ELR (cell line): ENCODE measurements at regions not wholly inside any gene's neighbourhood (a gene's known extent, or its start where the extent isn't known, plus 50 kb on each side); places are given as distances from the start of the nearest gene placed in this dataset.

Source experiments
- DNase-seq: peaks from one replicate; pipeline ENCODE4 v3.0.0-alpha.2; 2015; ENCODE audit warnings: low read depth

DNA sequence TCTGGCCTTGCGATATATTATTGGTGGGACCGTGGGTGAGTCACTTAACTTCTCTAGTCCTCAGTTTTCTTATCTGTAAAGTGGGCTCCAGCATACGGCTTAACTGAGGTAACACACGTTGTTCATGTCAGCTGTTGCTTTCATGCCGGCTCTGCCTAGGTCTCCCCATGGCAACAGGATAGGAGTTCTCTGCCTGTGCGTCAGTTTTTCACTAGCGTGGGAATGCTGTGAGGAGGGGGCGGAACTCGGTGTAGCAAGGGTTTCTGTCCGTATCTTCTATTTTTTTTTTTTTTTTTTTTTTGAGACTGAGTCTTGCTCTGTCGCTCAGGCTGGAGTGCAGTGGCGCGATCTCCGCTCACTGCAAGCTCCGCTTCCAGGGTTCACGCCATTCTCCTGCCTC is 758.5 kb upstream of the RBFOX1 start:
- DNase-seq: no peak

DNA sequence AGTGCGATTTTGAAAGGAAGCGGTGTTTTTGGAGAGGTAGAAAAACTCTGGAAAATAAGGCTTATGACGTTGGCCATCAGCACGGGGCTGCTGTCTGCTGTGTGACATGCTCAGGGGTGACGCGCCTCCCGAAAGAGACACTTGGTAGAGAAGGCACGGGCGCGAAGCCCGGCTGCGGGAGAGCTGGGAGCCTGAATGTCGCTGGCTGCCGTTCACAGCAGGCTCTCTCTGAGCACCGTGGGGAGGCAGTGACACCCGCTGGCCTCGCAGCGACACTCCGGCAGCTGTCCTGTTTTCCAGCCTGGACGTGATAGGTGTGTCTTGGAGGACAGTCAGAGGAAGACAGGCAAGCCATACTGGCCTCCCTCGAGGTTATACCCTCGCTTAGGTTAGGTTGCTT is 759.1 kb upstream of the RBFOX1 start:
- no peak for DNase-seq

DNA sequence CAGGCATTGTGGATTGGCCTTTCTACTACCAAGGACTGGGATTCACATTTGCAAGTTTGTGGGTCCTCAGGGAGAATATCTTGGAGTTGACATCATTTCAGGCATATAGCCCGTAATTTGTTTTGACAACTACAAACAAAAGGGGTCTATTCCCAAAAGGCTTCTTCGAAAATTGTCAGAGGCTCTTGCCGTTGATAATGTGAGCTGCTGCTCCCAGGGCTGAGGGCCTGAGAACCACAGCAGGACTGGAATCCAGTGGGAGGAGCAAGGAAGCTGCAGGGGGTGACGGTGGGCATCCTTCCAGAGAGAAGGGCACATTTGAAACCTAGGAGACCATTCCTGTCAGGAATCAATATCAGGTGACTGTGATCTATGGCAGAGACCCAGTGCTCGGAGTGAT is 761.6 kb upstream of the RBFOX1 start:
- no peak for DNase-seq

DNA sequence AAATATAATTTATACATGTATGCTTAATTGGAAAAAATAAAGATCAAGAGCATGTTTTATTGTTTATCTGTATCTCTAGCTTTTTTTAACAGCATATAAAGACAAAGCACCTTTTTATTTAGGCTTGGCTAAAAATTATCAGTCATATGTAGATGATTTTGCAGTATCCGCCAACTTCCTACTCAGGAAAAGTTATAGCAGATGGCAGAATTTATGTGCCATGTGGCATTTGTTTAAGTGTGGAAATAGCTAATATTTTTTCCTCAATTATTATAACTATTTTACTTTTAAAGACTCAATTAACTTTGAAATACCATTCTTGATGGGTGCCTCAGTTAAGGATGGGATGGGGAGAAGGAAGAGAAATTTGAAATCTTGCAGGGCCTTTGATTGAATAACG is 762.1 kb upstream of the RBFOX1 start:
- DNase-seq: no peak

DNA sequence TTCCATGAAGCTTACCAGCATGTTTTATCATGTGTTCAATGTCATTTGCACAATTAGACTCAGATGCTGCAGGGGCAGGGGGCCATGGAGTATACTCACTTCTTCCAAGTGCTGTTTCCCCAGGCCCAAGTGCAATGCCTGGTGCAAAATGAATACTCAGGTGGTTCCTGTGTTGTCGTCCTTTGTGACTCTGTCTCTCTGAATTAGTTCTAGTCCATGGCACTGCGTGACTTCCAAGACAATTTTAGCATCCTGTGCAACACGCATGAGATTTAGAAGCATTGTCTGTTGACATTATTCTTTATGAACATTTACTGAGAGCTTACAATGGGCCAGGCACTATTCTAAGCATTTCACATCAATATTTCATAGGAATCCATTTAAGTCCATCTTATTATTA is 769.7 kb upstream of the RBFOX1 start:
- no peak for DNase-seq

DNA sequence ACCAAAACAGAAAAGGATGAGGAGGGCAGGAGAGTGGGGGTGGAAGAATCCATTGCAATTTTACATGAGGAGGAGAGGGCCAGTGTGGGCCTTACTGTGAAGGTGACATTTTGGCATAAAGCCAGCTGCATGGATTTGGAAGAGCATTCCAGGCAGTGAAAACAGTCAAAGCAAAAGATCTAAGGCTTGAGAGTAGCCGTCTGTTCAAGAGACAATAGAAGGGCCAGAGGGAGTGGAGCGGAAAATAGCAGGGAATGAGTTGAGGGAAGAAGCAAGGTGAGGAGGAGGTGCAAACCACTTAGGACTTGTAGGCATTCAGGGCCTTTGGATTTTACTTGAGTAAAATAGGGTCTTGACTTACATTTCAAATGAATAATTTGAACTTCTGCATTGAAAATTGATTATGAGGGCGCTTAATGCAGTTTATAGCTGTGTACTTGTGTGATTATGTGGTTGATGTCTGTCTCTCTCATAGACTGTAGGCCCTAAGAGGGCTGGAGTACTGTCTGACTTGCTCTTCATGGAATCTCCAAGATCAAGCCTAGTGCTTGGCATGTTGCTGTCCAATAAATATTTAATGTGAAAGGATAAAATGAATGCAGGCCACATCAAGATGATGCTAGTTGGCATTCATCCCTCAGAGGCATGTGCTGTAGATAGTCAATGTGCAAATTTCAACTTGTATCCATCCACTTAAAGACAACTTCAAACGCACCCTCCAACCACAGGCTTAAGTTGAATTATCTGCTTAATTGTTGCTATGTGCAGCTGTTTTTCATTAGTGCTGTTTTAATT is 772.1 kb upstream of the RBFOX1 start:
- no peak for DNase-seq

DNA sequence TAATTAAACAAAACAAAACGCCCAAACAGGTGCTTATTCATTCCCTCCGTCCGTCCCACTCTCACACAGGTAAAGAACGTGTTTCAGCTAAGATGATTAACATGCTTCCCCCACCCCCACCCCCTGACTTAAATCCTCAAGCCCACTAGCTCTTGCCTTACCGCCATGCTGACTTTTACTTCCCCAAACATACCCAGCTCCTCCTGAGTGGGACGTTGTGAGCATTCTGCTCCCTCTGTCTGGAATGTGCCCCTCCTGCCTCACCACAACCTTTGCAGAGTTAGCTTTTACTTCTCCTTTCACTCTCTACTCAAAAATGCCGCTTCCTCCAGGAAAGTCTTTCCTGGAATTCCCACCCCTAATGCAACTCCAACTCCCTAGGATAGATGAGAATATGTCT is 774.0 kb upstream of the RBFOX1 start:
- no peak for DNase-seq

DNA sequence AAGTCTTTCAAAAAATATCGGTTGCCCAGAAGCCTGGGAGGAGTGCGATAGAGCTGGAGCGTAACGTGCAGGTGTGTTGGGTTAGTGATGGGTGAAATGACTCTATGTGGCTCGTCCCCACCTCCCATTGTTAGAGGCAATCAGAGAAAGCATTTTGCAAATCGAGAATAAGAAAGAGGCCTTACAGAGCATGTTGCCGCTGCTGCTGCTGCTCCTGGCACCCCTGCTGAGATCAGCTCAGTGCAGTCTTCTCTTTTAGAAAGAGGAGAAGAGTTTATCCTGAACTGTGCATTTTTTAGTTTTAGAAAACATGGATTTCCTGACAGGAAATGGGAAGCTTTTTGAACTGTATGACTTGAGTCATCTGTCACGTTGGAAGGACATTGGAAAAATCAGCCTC is 774.5 kb upstream of the RBFOX1 start:
- DNase-seq: no peak

DNA sequence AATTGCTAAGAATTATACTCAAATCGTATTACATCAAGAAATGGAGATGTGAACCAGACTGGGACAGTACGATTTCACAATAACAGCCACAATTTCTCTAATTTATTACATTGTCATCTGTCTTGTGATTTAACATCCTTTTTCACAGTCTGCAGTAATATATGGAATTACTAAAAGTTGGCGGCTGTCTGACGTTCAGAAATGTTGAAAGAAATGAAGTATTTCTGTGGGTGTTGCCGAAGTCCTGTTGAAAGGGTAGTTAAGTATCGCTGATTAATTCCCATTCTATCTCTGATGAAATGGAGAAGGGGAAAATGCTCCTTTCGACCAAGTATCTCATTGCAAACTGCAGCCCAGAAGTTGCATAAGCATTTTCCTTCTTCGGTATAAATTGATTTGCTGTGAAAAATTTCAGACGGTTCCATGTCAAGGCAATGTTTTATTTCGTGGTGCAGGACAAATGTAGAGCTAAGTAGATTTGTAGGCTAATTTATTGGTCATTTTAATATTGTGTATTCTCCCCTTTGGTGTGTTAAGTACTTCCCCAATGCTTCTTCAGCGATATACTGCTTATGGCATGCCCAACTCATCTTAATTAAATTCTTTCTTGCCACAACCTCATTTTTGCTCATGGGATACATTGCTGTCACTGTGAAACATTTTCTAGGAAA is 775.2 kb upstream of the RBFOX1 start:
- no peak for DNase-seq

DNA sequence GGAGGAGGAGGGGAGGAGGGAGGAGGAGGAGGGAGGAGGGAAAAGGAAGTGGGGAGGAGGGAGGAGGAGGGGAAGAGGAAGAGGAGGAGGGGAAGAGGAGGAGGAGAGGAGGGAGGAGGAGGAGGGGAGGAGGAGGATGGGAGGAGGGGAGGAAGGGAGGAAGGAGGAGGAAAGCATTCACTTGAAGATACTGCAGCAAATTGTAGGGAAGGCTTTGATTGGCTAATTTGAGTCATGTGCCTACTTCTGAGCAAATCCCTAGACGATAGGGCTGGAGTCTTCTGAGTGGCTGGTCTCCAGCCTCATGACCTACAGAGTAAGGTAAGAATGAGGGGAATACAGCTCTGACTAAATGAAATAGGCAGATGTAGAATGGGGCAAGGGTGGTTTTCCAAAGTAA is 783.2 kb upstream of the RBFOX1 start:
- no peak for DNase-seq

DNA sequence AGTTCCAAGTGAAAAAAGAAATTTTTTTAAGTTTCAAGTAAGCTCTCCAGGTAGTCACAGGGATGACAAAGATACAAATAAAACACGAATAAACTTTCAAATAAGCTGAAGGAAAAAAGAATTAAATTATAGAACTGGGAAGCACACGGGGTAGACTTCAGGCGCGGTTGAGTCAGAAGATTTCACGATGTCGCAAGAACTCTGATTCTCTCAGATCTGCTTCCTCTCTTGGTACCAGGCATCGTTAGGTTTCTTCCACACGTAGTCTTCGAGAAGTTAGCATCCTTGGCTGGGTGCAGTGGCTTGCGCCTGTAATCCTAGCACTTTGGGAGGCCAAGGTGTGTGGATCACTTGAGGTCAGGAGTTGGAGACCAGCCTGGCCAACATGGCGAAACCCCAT is 784.1 kb upstream of the RBFOX1 start:
- DNase-seq: no peak

DNA sequence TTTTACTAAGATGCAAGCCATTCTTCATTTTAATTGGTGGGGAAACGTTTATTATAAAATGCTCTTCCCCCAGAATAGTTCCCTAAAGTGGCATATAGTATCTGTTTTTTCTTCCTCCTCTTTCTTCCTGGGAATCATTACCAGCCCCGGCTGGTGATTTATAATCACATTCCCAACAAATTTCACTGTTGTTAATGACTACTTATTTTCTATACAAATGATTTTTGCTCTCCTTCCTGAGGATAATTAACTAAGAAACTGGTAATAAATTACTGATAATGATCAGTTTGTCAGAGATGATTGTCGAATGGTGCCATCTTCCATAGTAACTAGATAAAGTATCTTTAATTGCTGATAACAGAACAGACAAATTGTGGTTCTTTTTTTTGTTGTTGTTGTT is 785.5 kb upstream of the RBFOX1 start:
- no peak for DNase-seq

DNA sequence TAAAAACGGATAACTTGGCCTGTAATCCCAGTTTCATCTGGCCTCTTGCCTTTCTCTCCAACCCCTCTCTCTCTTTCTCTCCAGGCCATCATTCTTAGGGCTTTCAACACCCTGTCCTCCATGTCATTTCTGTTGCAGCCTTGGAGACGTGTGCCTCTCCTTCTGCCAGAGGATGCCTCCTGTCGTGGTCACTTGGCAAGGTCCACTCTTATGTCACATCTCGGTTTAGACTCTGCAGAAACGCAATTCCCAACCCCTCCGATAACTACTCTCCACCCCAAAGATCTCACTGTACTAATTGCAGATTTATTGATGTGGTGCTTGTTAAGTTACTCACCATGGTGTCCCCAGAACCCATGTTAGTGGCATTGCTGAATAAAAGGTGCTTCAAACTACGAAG is 787.3 kb upstream of the RBFOX1 start:
- no peak for DNase-seq

DNA sequence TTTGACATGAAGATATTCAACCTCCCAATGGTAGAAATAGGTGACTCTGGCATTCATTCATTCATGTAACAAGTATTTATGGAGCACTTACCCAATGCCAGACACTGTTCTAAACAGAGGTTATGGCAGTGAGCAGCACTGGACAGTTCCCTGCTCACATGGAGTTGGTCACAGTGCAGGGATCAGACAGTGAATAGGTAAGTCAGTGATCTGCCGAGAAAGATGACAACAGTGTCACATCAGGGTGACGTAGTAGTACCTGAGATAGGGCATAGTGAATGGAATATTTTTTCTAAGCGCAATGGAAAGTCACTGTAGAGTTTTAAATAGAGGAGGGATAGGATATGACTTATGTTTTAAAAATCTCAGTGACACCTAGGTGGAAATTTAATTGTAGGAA is 791.4 kb upstream of the RBFOX1 start:
- DNase-seq: no peak

DNA sequence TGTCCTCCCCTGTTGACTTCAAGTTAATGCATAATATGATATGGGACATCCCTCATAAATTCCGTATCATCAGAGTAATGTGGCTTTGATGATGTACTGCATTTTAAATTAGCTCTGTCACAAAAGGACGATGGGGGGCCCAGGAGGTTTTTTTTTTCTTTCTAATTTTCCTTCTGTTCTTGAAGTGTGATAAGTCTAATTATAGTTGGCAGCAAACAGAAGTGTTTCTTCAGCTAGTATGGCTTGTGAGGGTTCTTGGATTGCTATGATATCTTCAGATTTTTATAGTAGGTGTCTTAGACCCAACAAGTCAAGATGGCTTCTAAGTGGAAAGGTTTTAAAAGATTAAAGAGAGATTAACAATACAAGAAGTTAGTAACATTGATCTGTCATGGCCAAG is 796.2 kb upstream of the RBFOX1 start:
- no peak for DNase-seq

DNA sequence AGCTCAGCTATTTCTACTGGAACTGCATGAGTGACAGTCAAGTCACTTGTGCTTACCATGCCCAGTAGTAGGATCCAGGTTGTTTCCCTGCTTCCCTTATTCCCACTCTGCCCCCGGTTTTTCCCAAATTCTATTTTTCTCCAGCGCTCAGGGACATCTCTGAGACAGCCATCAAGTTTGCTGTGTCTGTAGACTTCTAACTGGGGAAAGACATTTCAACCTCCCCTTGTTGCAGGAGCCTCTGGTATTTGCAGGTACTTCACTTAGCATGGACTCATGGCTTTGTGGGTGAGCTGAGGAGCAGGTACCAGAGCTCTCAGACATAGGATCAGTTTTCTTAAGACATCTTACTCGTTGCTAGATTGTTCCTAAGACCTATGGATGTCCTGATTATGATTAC is 801.6 kb upstream of the RBFOX1 start:
- DNase-seq: no peak

DNA sequence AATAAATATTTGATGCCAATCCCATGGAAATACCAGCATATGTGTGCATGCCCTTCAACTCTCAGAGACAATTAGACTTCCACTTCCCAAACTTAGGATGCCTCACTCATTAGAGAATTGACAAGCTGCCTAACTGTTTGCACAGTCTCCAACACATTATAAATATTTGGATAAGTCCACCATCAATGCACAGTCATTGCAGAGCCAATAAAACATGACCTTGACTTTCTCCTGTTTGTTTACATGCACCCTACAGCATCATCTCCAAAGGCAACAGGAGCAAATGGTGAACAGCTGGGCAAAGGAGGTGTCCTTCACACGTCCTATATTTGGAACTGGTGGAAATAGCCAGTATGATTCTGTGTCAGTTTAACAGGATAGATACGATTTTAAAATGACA is 804.4 kb upstream of the RBFOX1 start:
- DNase-seq: no peak

DNA sequence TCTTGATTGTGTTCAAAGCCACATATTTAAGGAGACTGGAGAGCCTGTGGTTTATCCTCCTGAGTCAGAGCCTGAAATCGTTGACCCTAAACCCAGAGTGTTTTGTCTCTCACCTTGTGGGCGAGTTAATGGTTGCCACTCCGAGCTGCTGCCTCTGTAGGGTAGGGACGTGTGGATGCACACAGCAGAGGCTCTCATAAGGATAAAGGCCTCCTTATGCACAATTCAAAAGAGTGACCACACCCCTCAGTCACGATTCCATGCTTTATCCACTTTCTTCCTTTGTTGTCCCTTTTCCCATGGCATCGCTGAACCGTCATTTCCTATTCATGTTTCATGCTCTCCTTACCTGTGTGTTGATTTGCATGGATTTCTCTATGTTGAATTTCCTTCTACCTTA is 805.0 kb upstream of the RBFOX1 start:
- no peak for DNase-seq

DNA sequence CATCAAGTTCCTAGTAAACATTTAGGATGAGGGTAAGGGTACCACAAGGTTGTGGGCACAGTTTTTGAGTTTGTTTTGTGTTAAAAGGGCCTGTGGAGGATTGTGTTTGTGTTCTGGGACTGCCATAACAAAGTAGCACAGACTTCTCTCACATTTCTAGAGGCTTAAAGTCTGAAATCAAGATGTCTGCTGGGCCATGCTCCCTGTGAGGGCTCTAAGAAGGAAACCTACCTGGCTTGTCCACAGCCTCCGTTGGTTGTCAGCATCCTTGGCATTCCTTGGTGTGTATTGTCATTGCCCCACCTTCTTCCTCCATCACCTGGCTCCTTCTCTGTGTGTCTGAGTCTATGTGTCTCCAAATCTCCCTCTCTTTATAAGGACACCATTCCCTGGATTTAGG is 808.1 kb upstream of the RBFOX1 start:
- DNase-seq: no peak

DNA sequence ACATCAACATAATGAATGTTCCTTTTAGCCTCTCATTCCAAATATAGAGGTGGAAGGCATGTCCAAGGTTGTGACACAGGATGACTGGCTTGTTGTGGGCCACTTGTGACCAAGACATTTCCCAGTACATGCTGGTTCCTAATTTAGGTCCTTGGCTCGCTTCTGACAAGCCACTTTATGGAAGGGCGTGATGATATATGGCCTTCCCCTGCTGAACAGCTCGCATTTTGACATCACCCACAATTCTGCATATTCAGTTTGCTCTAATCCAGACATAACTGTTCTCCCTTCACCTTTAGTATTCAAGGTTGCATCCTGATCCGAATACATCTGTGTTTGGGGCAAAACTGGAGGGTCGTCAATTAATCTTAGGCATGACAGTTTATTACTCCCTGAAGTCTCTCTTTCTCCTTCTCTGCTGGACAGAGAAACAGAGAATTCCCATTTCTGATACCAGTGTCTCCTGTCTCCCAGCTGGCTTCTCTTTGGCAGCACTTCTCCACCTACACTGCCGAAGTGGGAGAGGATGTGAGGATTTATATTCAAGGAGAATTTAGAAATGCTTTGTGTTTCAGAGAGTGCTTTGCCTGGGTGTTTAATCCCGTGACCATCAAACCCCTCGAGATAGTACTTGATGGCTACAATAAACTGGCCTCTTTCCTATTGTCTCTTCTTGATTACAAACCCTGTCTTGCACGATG is 815.5 kb upstream of the RBFOX1 start:
- no peak for DNase-seq

DNA sequence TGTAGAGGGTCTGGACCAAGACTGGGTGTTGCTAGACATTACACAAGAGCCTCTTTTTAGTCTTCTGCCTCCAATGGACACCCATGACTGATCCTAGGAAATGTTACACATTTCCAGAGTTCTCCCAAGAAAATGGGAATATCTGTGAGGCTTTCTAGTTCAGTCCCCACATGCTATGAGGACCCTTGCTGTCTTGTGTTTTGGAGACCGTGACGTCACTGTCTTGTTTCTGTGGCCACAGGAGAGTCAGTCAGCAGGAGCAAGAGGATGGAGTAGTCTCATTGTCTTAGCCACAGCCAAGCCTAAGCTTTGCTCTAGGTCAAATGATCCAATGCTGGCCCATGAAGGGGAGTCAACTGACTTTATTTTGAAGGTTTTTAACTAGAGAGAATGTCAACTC is 820.1 kb upstream of the RBFOX1 start:
- no peak for DNase-seq

DNA sequence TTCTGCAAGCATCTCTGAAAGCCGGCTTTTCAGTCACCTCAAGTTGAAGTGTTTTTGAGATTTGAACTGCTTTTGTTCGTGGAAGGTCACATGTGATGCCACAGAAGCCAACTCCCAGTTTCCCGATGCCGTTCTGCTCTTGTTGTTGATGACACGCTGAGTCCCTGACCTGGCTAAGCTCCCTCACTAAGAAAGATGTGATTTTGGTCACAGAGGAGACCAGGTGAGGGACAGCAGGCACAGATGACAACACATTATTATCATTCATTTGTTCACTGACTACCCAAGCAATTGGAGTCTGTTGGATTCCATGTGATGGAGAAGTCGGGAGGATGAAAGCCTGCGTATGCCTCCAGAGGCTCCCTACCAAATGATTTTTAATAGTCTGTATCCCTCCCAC is 822.4 kb upstream of the RBFOX1 start:
- no peak for DNase-seq

DNA sequence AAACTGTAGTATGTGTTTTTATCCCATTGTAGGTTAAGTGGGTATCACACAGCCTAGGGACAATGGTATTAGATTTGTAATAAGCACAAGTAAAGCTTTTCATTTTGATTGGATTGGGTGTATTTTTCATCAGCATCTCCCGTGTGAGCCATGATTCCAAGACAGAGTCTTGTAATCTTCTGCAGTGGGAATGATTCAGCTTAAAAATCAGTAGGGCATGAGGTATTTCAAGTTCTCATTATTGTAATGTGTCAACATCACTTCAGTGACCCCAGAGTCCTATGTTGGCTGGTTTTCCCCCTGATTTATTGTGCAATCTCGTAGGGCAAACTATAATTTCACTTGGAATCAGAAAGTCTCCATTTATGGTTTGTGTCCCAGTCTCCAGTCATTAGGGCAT is 833.2 kb upstream of the RBFOX1 start:
- no peak for DNase-seq

DNA sequence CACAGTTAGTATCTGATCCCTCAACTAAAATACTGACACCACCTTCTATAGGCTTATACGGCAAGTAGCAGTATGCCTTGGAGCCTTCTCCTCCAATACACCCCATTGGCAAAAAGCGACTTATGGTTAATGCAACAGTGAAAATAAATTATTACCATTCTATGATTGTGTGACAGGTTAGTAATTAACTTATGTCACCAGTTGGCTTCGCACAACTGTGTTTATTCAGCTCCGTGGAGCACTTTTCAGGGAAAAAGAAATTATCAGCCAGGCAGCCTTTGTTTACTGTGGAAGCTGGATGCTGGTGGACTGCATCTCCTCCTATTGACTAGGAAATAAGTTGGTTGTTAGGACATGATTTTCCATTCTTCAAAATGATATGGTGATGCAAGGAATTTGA is 833.8 kb upstream of the RBFOX1 start:
- DNase-seq: no peak
